ENCODE measurements at regions not wholly inside any gene's neighbourhood (a gene's known extent, or its start where the extent isn't known, plus 50 kb on each side); places are given as distances from the start of the nearest gene placed in this dataset.
A peak's percentile ranks its signal among the peaks of the same experiment; 100 is the strongest.

GRCh38 chr9:93846349-93846748 is 108.8 kb downstream of the BARX1 start:
- H3K36me3 ChIP-seq = no peaks in the 10 kb centered on the region
- H3K9me3 ChIP-seq = no peaks in the 10 kb centered on the region
- no peaks in the 10 kb centered on the region for H3K4me1 ChIP-seq (ENCODE audit: control insufficient read depth in 1 of 2, low read depth in 2 of 2)
- H3K27ac ChIP-seq = no peak overlapping the region
- H3K27me3 ChIP-seq (replicated peaks; ENCODE audit: insufficient read depth) = no peaks in the 10 kb centered on the region
- no peak overlapping the region for H3K4me3 ChIP-seq
- TF ChIP-seq, protein P1, sequence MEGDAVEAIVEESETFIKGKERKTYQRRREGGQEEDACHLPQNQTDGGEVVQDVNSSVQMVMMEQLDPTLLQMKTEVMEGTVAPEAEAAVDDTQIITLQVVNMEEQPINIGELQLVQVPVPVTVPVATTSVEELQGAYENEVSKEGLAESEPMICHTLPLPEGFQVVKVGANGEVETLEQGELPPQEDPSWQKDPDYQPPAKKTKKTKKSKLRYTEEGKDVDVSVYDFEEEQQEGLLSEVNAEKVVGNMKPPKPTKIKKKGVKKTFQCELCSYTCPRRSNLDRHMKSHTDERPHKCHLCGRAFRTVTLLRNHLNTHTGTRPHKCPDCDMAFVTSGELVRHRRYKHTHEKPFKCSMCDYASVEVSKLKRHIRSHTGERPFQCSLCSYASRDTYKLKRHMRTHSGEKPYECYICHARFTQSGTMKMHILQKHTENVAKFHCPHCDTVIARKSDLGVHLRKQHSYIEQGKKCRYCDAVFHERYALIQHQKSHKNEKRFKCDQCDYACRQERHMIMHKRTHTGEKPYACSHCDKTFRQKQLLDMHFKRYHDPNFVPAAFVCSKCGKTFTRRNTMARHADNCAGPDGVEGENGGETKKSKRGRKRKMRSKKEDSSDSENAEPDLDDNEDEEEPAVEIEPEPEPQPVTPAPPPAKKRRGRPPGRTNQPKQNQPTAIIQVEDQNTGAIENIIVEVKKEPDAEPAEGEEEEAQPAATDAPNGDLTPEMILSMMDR (IDR thresholded peaks at IDR 0.05) = no peak
- ATAC-seq (ENCODE audit: insufficient number of reproducible peaks, low FRiP score, low read depth) = no peak
- DNase-seq (ENCODE audit: low spot score) = no peak

- TF ChIP-seq, protein P1 (IDR thresholded peaks at IDR 0.05) = no peak
- ATAC-seq (ENCODE audit: insufficient number of reproducible peaks, low FRiP score, low read depth) = no peak
These were observed 111.8 kb downstream of the BARX1 start for GRCh38 chr9:93843396-93843795.

DNA sequence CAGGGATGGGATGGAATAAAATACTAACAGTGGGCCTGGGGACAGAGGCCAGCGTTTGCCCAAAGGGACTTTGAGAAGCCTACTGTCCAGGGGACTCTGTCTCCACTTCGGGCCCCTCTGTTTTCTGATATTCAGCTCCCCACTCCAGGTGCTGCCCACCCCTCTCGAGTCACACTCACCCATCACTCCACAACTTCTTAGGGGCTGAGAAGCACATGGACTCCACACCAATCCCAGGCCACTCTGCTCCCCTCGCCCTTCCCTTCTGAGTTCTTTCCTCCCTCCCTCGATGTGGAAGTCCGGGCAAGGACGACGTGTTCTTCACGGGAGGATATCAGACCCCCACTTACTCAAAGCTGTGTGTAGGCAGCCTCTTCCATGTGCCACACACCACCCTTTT is 124.5 kb downstream of the BARX1 start:
- H3K4me3 ChIP-seq = no peak overlapping the region
- TF ChIP-seq, protein P1 (IDR thresholded peaks at IDR 0.05) = no peak
- DNase-seq (ENCODE audit: low spot score) (no peak), ATAC-seq (ENCODE audit: insufficient number of reproducible peaks, low FRiP score, low read depth) (no peak)
- H3K27ac ChIP-seq = no peak overlapping the region
- no peaks in the 10 kb centered on the region for H3K27me3 ChIP-seq (replicated peaks; ENCODE audit: insufficient read depth)
- no peaks in the 10 kb centered on the region for H3K36me3 ChIP-seq
- H3K4me1 ChIP-seq (ENCODE audit: control insufficient read depth in 1 of 2, low read depth in 2 of 2) = peaks cover 0 to 22% of the 10 kb centered on the region in 2 donors
- H3K9me3 ChIP-seq = peaks cover 8% of the 10 kb centered on the region

More at GRCh38 chr9:93843396-93843795, 111.8 kb downstream of the BARX1 start:
- H3K9me3 ChIP-seq = no peaks in the 10 kb centered on the region
- no peak overlapping the region for H3K27ac ChIP-seq
- no peak for DNase-seq (ENCODE audit: low spot score)
- no peaks in the 10 kb centered on the region for H3K4me1 ChIP-seq (ENCODE audit: control insufficient read depth in 1 of 2, low read depth in 2 of 2)
- no peaks in the 10 kb centered on the region for H3K27me3 ChIP-seq (replicated peaks; ENCODE audit: insufficient read depth)
- no peak overlapping the region for H3K4me3 ChIP-seq
- no peaks in the 10 kb centered on the region for H3K36me3 ChIP-seq

- ATAC-seq (ENCODE audit: insufficient number of reproducible peaks, low FRiP score, low read depth) = no peak
- H3K9me3 ChIP-seq = peaks cover 3% of the 10 kb centered on the region
- H3K27me3 ChIP-seq (replicated peaks; ENCODE audit: insufficient read depth) = no peaks in the 10 kb centered on the region
- no peak for DNase-seq (ENCODE audit: low spot score)
- TF ChIP-seq, protein P1 (IDR thresholded peaks at IDR 0.05) = no peak
- H3K27ac ChIP-seq = peak overlapping the region in 1 of 2 donors; percentile 4
- no peaks in the 10 kb centered on the region for H3K36me3 ChIP-seq
- no peak overlapping the region for H3K4me3 ChIP-seq
- peaks cover 0 to 22% of the 10 kb centered on the region in 2 donors for H3K4me1 ChIP-seq (ENCODE audit: control insufficient read depth in 1 of 2, low read depth in 2 of 2)
These were observed 125.1 kb downstream of the BARX1 start for GRCh38 chr9:93830012-93830596.

DNA sequence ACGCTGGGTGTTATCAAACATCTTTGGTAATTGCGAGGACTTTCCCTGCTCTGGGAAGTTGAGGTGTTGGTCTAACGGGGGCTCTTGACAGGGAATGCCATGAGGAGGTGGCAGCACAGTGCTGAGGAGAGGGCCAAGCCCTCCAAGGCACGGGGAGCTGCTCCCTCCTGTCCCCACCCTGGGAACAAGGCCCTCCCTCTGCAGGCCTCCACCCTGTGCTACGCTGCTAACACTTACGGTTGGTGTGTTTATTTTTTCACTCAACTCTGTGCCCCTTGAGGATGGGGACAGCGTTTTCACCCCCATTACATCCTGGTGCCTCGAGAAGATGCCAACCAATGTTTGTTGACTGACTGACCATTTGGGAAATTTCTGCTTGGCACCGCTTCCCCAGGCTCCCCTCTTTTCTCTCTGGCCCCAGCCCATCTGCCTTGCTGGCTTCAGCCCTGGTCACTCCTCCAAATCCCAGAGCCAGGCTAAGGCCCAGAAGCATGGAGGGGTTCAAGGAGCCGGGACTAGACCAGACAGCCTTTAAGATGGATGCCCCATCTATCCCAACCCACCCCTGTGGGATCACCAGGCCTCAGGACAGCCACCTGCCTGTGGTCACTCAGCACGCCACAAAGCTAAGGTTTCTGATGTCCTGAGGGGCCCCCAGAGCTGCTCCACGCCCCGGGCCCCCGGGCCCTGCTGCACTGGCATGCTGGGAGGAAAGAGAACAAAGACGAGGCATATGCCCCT is 125.7 kb downstream of the BARX1 start:
- TF ChIP-seq, protein P1 (IDR thresholded peaks at IDR 0.05) = no peak

More for the DNA sequence above, 125.7 kb downstream of the BARX1 start:
- DNase-seq (ENCODE audit: low spot score) = no peak
- H3K4me3 ChIP-seq = no peak overlapping the region
- H3K9me3 ChIP-seq = no peaks in the 10 kb centered on the region
- ATAC-seq (ENCODE audit: insufficient number of reproducible peaks, low FRiP score, low read depth) = no peak
- peak overlapping the region in 1 of 2 donors; percentile 4 for H3K27ac ChIP-seq
- peaks cover 0 to 22% of the 10 kb centered on the region in 2 donors for H3K4me1 ChIP-seq (ENCODE audit: control insufficient read depth in 1 of 2, low read depth in 2 of 2)
- H3K36me3 ChIP-seq = no peaks in the 10 kb centered on the region
- H3K27me3 ChIP-seq (replicated peaks; ENCODE audit: insufficient read depth) = no peaks in the 10 kb centered on the region
